CD4-positive, alpha-beta T cell (primary cell): ENCODE measurements at regions not wholly inside any gene's neighbourhood (a gene's known extent, or its start where the extent isn't known, plus 50 kb on each side); places are given as distances from the start of the nearest gene placed in this dataset.
"Not testable (repeated sequence)": the region's sequence is repeated elsewhere in the genome, so short reads cannot be mapped to it uniquely, and the experiment has no call there.

Source experiments
- ATAC-seq: fragments of 200-7000 bp; cut with Tn5 transposase; one replicate; pipeline ENCODE4 v1.10.0; 2022; ENCODE audit warnings: mild to moderate bottlenecking; ENCODE audit not compliant: poor library complexity
- CTCF ChIA-PET: fragments of 350-600 bp; sonication (Branson Sonifier 250); formaldehyde crosslinking; loops from one replicate; lab custom pipeline; 2021; ENCODE audit warnings: antibody characterized with exemption, inconsistent platforms; lab: Charles Lee
- POLR2A ChIA-PET: fragments of 350-600 bp; sonication (Branson Sonifier 250); formaldehyde crosslinking; loops from one replicate; lab custom pipeline; 2021; ENCODE audit warnings: antibody characterized with exemption, inconsistent platforms; lab: Charles Lee
- DNase-seq, 14 experiments: peaks; one replicate each; pipeline ENCODE4 v3.0.0-alpha.2; 2013 to 2020; ENCODE audit warnings: mixed read lengths in 2 of 14
- H3K27ac ChIP-seq, 2 donors: one replicate each; pipeline versions ENCODE4 v1.5.1 to v1.7.0; 2013; ENCODE audit warnings: low read length in 2 of 2, low read depth in 1 of 2, mild to moderate bottlenecking in 1 of 2
- H3K27me3 ChIP-seq, 2 experiments: 1 replicate in 1 of 2; 2 replicates in 1 of 2; pipeline versions ENCODE4 v1.6.1 to v1.7.0; 2013; ENCODE audit warnings: low read length in 2 of 2, control low read depth in 1 of 2, mild to moderate bottlenecking in 1 of 2, moderate library complexity in 1 of 2; ENCODE audit not compliant: insufficient read depth in 2 of 2, control insufficient read depth in 1 of 2
- H3K36me3 ChIP-seq: one replicate; pipeline ENCODE4 v1.6.1; 2013; ENCODE audit warnings: low read length, control low read depth; ENCODE audit not compliant: insufficient read depth
- H3K4me1 ChIP-seq: one replicate; pipeline ENCODE4 v1.6.1; 2013; ENCODE audit warnings: low read length, control low read depth; ENCODE audit not compliant: insufficient read depth
- H3K4me3 ChIP-seq: one replicate; pipeline ENCODE4 v1.5.1; 2013; ENCODE audit warnings: mild to moderate bottlenecking, low read length, moderate library complexity
- H3K9me3 ChIP-seq, 2 experiments: 1 replicate in 1 of 2; 2 replicates in 1 of 2; pipeline versions ENCODE4 v1.6.1 to v1.7.0; 2013; ENCODE audit warnings: low read length in 2 of 2, mild to moderate bottlenecking in 2 of 2, control low read depth in 1 of 2, moderate library complexity in 1 of 2; ENCODE audit not compliant: control insufficient read depth in 1 of 2, insufficient read depth in 1 of 2
- H3K27ac Mint-ChIP-seq: one replicate; pipeline ENCODE4 v1.8.0; 2020; ENCODE audit warnings: mixed read lengths
- H3K27me3 Mint-ChIP-seq: one replicate; pipeline ENCODE4 v1.8.0; 2021; ENCODE audit warnings: mixed read lengths
- H3K36me3 Mint-ChIP-seq: one replicate; pipeline ENCODE4 v1.8.0; 2021; ENCODE audit warnings: low read depth, mixed read lengths
- H3K4me1 Mint-ChIP-seq: one replicate; pipeline ENCODE4 v1.8.0; 2021; ENCODE audit warnings: low read depth, mixed read lengths
- H3K4me3 Mint-ChIP-seq: one replicate; pipeline ENCODE4 v1.8.0; 2020; ENCODE audit warnings: mild to moderate bottlenecking, mixed read lengths
- H3K9me3 Mint-ChIP-seq: one replicate; pipeline ENCODE4 v1.8.0; 2020; ENCODE audit warnings: mixed read lengths
- CTCF ChIP-seq: fragments of 200-600 bp; IDR thresholded peaks from one replicate; pipeline ENCODE4 v1.8.0; 2022; ENCODE audit warnings: antibody characterized with exemption, mild to moderate bottlenecking
- intact Hi-C, 2 experiments: fragments of 100-400 bp; cut with DNase I in 1 of 2; cut with micrococcal nuclease in 1 of 2; formaldehyde crosslinking; loops; one replicate each; pipeline versions ENCODE4 v1.15.1 to v1.9.0; 2023 to 2025; cut with DNase I, micrococcal nuclease

DNA sequence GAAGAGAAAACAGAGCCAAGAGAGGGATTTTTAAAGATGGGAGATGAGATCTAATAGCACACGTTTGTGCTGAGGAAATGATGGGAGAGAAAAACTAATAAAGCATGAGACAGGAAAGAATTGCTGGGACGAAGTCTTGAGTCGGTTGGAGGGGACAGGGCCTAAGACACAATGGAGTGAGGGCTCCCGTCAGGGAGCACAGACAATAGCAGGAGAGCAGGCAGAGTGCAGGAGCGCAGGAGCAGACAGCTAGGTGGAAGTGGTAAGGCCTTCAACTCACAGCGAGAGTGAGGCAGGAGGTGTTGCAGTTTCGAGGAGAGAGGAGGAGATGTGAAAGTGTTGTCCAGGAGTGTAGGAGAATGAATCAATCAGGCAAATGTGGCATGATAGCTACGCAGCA lies 59.9 kb upstream of the SOX13 start:
- no peaks in the 10 kb centered on the region for H3K9me3 Mint-ChIP-seq
- POLR2A ChIA-PET = no interaction called here
- Histone ChIP-seq H3K27me3 (peaks cover 0 to 4% of the 10 kb centered on the region in 2 experiments), H3K4me3 (no peak overlapping the region), H3K9me3 (no peaks in the 10 kb centered on the region), H3K4me1 (no peaks in the 10 kb centered on the region), H3K27ac (no peak overlapping the region), H3K36me3 (no peaks in the 10 kb centered on the region)
- ATAC-seq (no peak), DNase-seq (no peak)
- no peak for TF ChIP-seq CTCF
- H3K4me1 Mint-ChIP-seq = no peaks in the 10 kb centered on the region
- intact Hi-C loops = no loop called here
- CTCF ChIA-PET = no interaction called here
- H3K27me3 Mint-ChIP-seq = peaks cover 3% of the 10 kb centered on the region
- no peak overlapping the region for H3K27ac Mint-ChIP-seq
- no peaks in the 10 kb centered on the region for H3K36me3 Mint-ChIP-seq
- no peak overlapping the region for H3K4me3 Mint-ChIP-seq

- ChIA-PET CTCF (no interaction called here), POLR2A (no interaction called here)
- Mint-ChIP-seq H3K4me1 (no peaks in the 10 kb centered on the region), H3K4me3 (no peak overlapping the region), H3K27ac (no peak overlapping the region), H3K36me3 (no peaks in the 10 kb centered on the region), H3K27me3 (peaks cover 4% of the 10 kb centered on the region), H3K9me3 (no peaks in the 10 kb centered on the region)
- DNase-seq (no peak), ATAC-seq (no peak)
- no peaks in the 10 kb centered on the region for H3K9me3 ChIP-seq
- H3K4me1 ChIP-seq = no peaks in the 10 kb centered on the region
- no peak for TF ChIP-seq CTCF
- no peaks in the 10 kb centered on the region for H3K36me3 ChIP-seq
- intact Hi-C loops = no loop called here
- no peak overlapping the region for H3K4me3 ChIP-seq
- H3K27me3 ChIP-seq = peaks cover 0 to 4% of the 10 kb centered on the region in 2 experiments
- H3K27ac ChIP-seq = no peak overlapping the region
Observed at GRCh38 chr1:204014336-204014735, 58.6 kb upstream of the SOX13 start.

DNA sequence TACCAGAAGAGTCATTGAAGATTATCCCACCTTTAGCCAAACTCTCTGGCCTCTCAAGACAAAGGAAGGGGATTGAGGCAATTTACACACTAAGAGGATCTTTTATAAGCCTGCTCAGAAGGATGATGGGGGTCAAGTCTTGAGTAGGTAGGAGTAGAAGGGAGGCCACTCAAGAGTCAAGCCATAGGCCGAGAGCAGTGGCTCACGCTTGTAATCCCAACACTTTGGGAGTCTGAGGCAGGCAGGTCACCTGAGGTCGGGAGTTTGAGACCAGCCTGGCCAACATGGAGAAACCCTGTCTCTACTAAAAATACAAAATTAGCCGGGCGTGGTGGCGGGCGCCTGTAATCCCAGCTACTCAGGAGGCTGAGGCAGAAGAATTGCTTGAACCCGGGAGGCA lies 58.0 kb upstream of the SOX13 start:
- H3K27me3 Mint-ChIP-seq, H3K36me3 ChIP-seq, H3K9me3 ChIP-seq, H3K4me1 Mint-ChIP-seq, intact Hi-C loops, H3K36me3 Mint-ChIP-seq, ATAC-seq, H3K27ac ChIP-seq, POLR2A ChIA-PET, H3K27ac Mint-ChIP-seq, DNase-seq, H3K4me1 ChIP-seq, H3K27me3 ChIP-seq, H3K4me3 ChIP-seq, H3K9me3 Mint-ChIP-seq, CTCF ChIA-PET, H3K4me3 Mint-ChIP-seq: not testable (repeated sequence)

- ATAC-seq (no peak), DNase-seq (no peak)
- peaks cover 4% of the 10 kb centered on the region for H3K27me3 Mint-ChIP-seq
- POLR2A ChIA-PET = no interaction called here
- no peaks in the 10 kb centered on the region for H3K36me3 ChIP-seq
- no peaks in the 10 kb centered on the region for H3K9me3 ChIP-seq
- TF ChIP-seq CTCF = no peak
- no peaks in the 10 kb centered on the region for H3K36me3 Mint-ChIP-seq
- CTCF ChIA-PET = no interaction called here
- no peak overlapping the region for H3K27ac ChIP-seq
- no peaks in the 10 kb centered on the region for H3K27me3 ChIP-seq
- H3K4me1 Mint-ChIP-seq = no peaks in the 10 kb centered on the region
- no peaks in the 10 kb centered on the region for H3K9me3 Mint-ChIP-seq
- H3K27ac Mint-ChIP-seq = no peak overlapping the region
- no peaks in the 10 kb centered on the region for H3K4me1 ChIP-seq
- H3K4me3 Mint-ChIP-seq = no peak overlapping the region
- no peak overlapping the region for H3K4me3 ChIP-seq
- intact Hi-C loops = no loop called here
Observed at GRCh38 chr1:204017032-204017431, 55.9 kb upstream of the SOX13 start.
